ENCODE measurements at regions not wholly inside any gene's neighbourhood (a gene's known extent, or its start where the extent isn't known, plus 50 kb on each side); places are given as distances from the start of the nearest gene placed in this dataset.

DNA sequence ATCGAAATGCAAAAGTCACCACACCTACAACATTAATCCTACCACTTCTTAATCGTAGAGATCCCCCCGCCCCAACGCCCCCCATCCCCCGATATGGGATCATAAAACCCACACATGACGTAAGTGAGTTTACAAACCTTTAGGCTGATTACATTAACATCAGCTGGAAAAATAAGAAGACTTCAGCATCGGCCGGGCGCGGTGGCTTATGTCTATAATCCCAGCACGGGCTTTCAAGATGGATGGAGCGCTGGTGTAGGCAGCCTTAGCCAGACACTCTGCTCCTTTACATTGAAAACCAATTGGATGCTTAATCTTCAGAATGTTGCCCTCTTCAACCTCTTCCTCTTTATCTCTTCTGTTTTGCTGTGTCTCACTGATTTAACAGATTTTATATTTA, 1376.0 kb downstream of the MAT2B start:
- DNase-seq: no peak
- Histone ChIP-seq H4K8ac (ENCODE audit: low read length) (no peak overlapping the region), H3K9ac (ENCODE audit: low read length) (no peak overlapping the region), H3K23ac (ENCODE audit: low read length in 2 of 2) (no peak overlapping the region), H3K4me3 (ENCODE audit: insufficient read depth in 1 of 2, low read depth in 1 of 2, low read length in 2 of 2) (no peak overlapping the region), H3K4ac (ENCODE audit: low read depth in 1 of 2, low read length in 2 of 2) (no peak overlapping the region), H3K27ac (ENCODE audit: low read length, poor library complexity, severe bottlenecking) (no peak overlapping the region), H2AK5ac (ENCODE audit: low read length, severe bottlenecking) (no peak overlapping the region), H3K4me1 (ENCODE audit: control insufficient read depth, insufficient read depth, low read depth, low read length) (no peaks in the 10 kb centered on the region), H2BK120ac (ENCODE audit: low read depth, low read length) (no peak overlapping the region), H3K18ac (ENCODE audit: low read depth in 1 of 2, low read length in 2 of 2) (no peak overlapping the region), H2BK12ac (ENCODE audit: low read length in 2 of 2) (no peak overlapping the region), H3K79me1 (replicated peaks; ENCODE audit: low read length, poor library complexity, severe bottlenecking) (no peaks in the 10 kb centered on the region), H3K4me2 (ENCODE audit: low read length, poor library complexity, severe bottlenecking) (no peak overlapping the region), H3K14ac (ENCODE audit: low read length in 2 of 2) (no peak overlapping the region), H3K27me3 (ENCODE audit: control insufficient read depth in 1 of 2, insufficient read depth in 1 of 2, low read length in 2 of 2) (no peaks in the 10 kb centered on the region), H2BK15ac (ENCODE audit: low read depth, poor library complexity, severe bottlenecking) (no peak overlapping the region), H3K36me3 (ENCODE audit: control insufficient read depth in 1 of 2, insufficient read depth in 2 of 2, low read depth in 1 of 2, low read length in 2 of 2) (no peaks in the 10 kb centered on the region), H2BK5ac (ENCODE audit: low read depth, low read length, poor library complexity, severe bottlenecking) (no peak overlapping the region), H3K9me3 (ENCODE audit: control insufficient read depth, low read length) (peaks cover 40% of the 10 kb centered on the region), H2AFZ (ENCODE audit: low read depth, low read length) (no peak overlapping the region), H4K91ac (ENCODE audit: low read length) (no peak overlapping the region)
- WGBS: 96% methylated on average over 12 of the region's 12 CpGs

DNA sequence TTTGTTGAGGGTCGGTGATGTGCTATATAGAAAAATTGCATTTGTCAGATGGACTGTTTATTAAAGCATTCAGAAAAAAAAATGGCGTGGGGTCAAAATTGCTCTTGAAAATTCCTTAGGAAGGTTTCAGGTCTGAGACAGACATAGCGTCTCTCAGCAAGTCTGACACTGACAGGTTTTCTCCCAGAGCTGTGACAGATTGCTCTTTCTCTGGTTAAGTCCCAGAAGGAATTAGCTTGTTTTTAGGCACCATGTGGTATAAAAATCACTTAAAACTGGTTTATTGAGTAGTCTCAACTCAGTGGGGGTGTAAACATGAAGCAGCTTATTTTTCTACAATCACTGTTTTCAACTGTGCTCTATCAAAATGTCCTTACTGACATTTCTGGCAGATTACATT, 1379.8 kb downstream of the MAT2B start:
- H3K9me3 ChIP-seq (ENCODE audit: control insufficient read depth, low read length): peaks cover 15% of the 10 kb centered on the region
- H3K36me3 ChIP-seq (ENCODE audit: control insufficient read depth in 1 of 2, insufficient read depth in 2 of 2, low read depth in 1 of 2, low read length in 2 of 2): no peaks in the 10 kb centered on the region
- DNase-seq: no peak
- H3K14ac ChIP-seq (ENCODE audit: low read length in 2 of 2): no peak overlapping the region
- no peak overlapping the region for H3K9ac ChIP-seq (ENCODE audit: low read length)
- H3K4me1 ChIP-seq (ENCODE audit: control insufficient read depth, insufficient read depth, low read depth, low read length): no peaks in the 10 kb centered on the region
- no peak overlapping the region for H2BK15ac ChIP-seq (ENCODE audit: low read depth, poor library complexity, severe bottlenecking)
- no peak overlapping the region for H3K23ac ChIP-seq (ENCODE audit: low read length in 2 of 2)
- no peak overlapping the region for H3K4me3 ChIP-seq (ENCODE audit: insufficient read depth in 1 of 2, low read depth in 1 of 2, low read length in 2 of 2)
- no peak overlapping the region for H3K18ac ChIP-seq (ENCODE audit: low read depth in 1 of 2, low read length in 2 of 2)
- H2BK12ac ChIP-seq (ENCODE audit: low read length in 2 of 2): no peak overlapping the region
- H3K4me2 ChIP-seq (ENCODE audit: low read length, poor library complexity, severe bottlenecking): no peak overlapping the region
- H2BK120ac ChIP-seq (ENCODE audit: low read depth, low read length): no peak overlapping the region
- WGBS: 85% methylated on average over 3 of the region's 3 CpGs
- H4K8ac ChIP-seq (ENCODE audit: low read length): no peak overlapping the region
- no peak overlapping the region for H2BK5ac ChIP-seq (ENCODE audit: low read depth, low read length, poor library complexity, severe bottlenecking)
- H3K4ac ChIP-seq (ENCODE audit: low read depth in 1 of 2, low read length in 2 of 2): no peak overlapping the region
- H2AK5ac ChIP-seq (ENCODE audit: low read length, severe bottlenecking): no peak overlapping the region
- no peaks in the 10 kb centered on the region for H3K79me1 ChIP-seq (replicated peaks; ENCODE audit: low read length, poor library complexity, severe bottlenecking)
- H4K91ac ChIP-seq (ENCODE audit: low read length): no peak overlapping the region
- H2AFZ ChIP-seq (ENCODE audit: low read depth, low read length): no peak overlapping the region
- H3K27ac ChIP-seq (ENCODE audit: low read length, poor library complexity, severe bottlenecking): no peak overlapping the region
- no peaks in the 10 kb centered on the region for H3K27me3 ChIP-seq (ENCODE audit: control insufficient read depth in 1 of 2, insufficient read depth in 1 of 2, low read length in 2 of 2)

DNA sequence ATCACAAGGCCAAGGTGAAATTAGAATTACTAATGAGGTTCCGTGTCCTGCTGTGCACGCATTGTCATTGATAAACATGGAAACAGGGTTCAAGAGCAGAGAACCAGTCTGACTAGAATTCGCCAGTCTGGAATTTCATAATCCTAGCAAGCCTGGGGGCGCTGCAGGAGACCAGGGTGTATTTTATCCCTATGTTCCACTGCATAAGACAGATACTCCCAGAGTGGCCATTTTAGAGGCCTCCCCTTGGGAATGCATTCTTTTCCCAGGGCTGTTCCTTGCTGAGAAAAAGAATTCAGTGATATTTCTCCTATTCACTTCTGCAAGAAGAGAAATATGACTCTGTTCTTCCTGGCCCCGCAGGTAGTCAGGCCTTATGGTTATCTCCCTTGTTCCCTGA, 1387.7 kb downstream of the MAT2B start:
- Histone ChIP-seq H3K4ac (ENCODE audit: low read depth in 1 of 2, low read length in 2 of 2) (no peak overlapping the region), H3K18ac (ENCODE audit: low read depth in 1 of 2, low read length in 2 of 2) (no peak overlapping the region), H3K79me1 (replicated peaks; ENCODE audit: low read length, poor library complexity, severe bottlenecking) (no peaks in the 10 kb centered on the region), H4K91ac (ENCODE audit: low read length) (no peak overlapping the region), H2BK120ac (ENCODE audit: low read depth, low read length) (no peak overlapping the region), H3K4me1 (ENCODE audit: control insufficient read depth, insufficient read depth, low read depth, low read length) (no peaks in the 10 kb centered on the region), H4K8ac (ENCODE audit: low read length) (no peak overlapping the region), H3K23ac (ENCODE audit: low read length in 2 of 2) (no peak overlapping the region), H3K4me2 (ENCODE audit: low read length, poor library complexity, severe bottlenecking) (no peak overlapping the region), H3K36me3 (ENCODE audit: control insufficient read depth in 1 of 2, insufficient read depth in 2 of 2, low read depth in 1 of 2, low read length in 2 of 2) (no peaks in the 10 kb centered on the region), H3K14ac (ENCODE audit: low read length in 2 of 2) (no peak overlapping the region), H3K9ac (ENCODE audit: low read length) (no peak overlapping the region), H3K27ac (ENCODE audit: low read length, poor library complexity, severe bottlenecking) (no peak overlapping the region), H3K4me3 (ENCODE audit: insufficient read depth in 1 of 2, low read depth in 1 of 2, low read length in 2 of 2) (no peak overlapping the region), H2AK5ac (ENCODE audit: low read length, severe bottlenecking) (no peak overlapping the region), H3K27me3 (ENCODE audit: control insufficient read depth in 1 of 2, insufficient read depth in 1 of 2, low read length in 2 of 2) (no peaks in the 10 kb centered on the region), H2BK5ac (ENCODE audit: low read depth, low read length, poor library complexity, severe bottlenecking) (no peak overlapping the region), H3K9me3 (ENCODE audit: control insufficient read depth, low read length) (peaks cover 16% of the 10 kb centered on the region), H2BK12ac (ENCODE audit: low read length in 2 of 2) (no peak overlapping the region), H2AFZ (ENCODE audit: low read depth, low read length) (no peak overlapping the region), H2BK15ac (ENCODE audit: low read depth, poor library complexity, severe bottlenecking) (no peak overlapping the region)
- WGBS: 71% methylated on average over 5 of the region's 5 CpGs
- DNase-seq: no peak

DNA sequence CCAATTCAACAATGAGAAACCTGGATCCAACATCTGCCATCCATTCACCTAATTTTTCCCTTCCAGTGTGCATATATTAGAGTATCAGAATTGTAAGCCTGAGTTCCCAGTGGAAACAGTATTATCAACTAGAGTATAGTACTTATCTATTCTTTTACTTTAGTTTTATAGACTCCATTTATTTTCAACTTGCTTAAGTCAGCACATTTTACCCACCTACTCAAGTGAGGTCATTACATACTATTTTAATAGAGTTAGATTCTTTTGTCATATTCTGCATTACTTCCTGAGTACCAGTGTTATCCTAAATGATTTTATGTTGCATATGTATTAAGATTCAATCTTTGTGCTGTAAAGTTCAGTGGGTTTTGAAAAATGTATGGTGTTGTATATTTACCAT, 1393.3 kb downstream of the MAT2B start:
- Histone ChIP-seq H3K4me2 (ENCODE audit: low read length, poor library complexity, severe bottlenecking) (no peak overlapping the region), H3K18ac (ENCODE audit: low read depth in 1 of 2, low read length in 2 of 2) (no peak overlapping the region), H3K14ac (ENCODE audit: low read length in 2 of 2) (no peak overlapping the region), H2BK5ac (ENCODE audit: low read depth, low read length, poor library complexity, severe bottlenecking) (no peak overlapping the region), H3K4ac (ENCODE audit: low read depth in 1 of 2, low read length in 2 of 2) (no peak overlapping the region), H3K4me1 (ENCODE audit: control insufficient read depth, insufficient read depth, low read depth, low read length) (no peaks in the 10 kb centered on the region), H4K8ac (ENCODE audit: low read length) (no peak overlapping the region), H3K4me3 (ENCODE audit: insufficient read depth in 1 of 2, low read depth in 1 of 2, low read length in 2 of 2) (no peak overlapping the region), H2AFZ (ENCODE audit: low read depth, low read length) (no peak overlapping the region), H2BK12ac (ENCODE audit: low read length in 2 of 2) (no peak overlapping the region), H2BK120ac (ENCODE audit: low read depth, low read length) (no peak overlapping the region), H3K27me3 (ENCODE audit: control insufficient read depth in 1 of 2, insufficient read depth in 1 of 2, low read length in 2 of 2) (no peaks in the 10 kb centered on the region), H4K91ac (ENCODE audit: low read length) (no peak overlapping the region), H3K9me3 (ENCODE audit: control insufficient read depth, low read length) (peaks cover 5% of the 10 kb centered on the region), H3K9ac (ENCODE audit: low read length) (no peak overlapping the region), H2BK15ac (ENCODE audit: low read depth, poor library complexity, severe bottlenecking) (no peak overlapping the region), H3K36me3 (ENCODE audit: control insufficient read depth in 1 of 2, insufficient read depth in 2 of 2, low read depth in 1 of 2, low read length in 2 of 2) (no peaks in the 10 kb centered on the region), H3K23ac (ENCODE audit: low read length in 2 of 2) (no peak overlapping the region), H3K27ac (ENCODE audit: low read length, poor library complexity, severe bottlenecking) (no peak overlapping the region), H3K79me1 (replicated peaks; ENCODE audit: low read length, poor library complexity, severe bottlenecking) (no peaks in the 10 kb centered on the region), H2AK5ac (ENCODE audit: low read length, severe bottlenecking) (no peak overlapping the region)
- DNase-seq: no peak
